GM12874 (cell line): ENCODE measurements at regions not wholly inside any gene's neighbourhood (a gene's known extent, or its start where the extent isn't known, plus 50 kb on each side); places are given as distances from the start of the nearest gene placed in this dataset.

Experiments used
- TF ChIP-seq, protein P1 (sequence below): IDR thresholded peaks from 2 replicates; pipeline ENCODE4 v1.5.1; 2011; ENCODE audit warnings: low read depth, mild to moderate bottlenecking, control low read depth, low read length, moderate library complexity; ENCODE audit not compliant: insufficient read depth

DNA sequence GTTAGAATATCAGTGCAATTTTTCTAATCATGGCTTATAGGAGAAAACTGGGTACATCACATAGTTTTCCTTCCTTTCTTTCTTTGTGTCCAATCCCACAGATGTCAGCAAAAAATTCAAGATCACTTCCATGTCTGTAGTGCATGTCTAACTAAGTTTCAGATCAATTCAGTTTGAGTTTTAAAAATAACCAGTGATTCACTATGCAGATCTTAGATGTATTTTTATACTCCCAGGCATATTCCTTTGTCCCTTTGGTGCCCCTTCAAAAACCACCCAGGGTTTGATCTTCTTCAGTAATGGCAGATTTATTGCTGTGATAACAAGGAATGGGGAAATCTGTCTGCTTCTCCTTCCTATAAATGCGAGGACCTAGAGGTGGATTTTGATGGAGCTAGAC lies 915.6 kb downstream of the METTL15 start:
- TF ChIP-seq, protein P1, sequence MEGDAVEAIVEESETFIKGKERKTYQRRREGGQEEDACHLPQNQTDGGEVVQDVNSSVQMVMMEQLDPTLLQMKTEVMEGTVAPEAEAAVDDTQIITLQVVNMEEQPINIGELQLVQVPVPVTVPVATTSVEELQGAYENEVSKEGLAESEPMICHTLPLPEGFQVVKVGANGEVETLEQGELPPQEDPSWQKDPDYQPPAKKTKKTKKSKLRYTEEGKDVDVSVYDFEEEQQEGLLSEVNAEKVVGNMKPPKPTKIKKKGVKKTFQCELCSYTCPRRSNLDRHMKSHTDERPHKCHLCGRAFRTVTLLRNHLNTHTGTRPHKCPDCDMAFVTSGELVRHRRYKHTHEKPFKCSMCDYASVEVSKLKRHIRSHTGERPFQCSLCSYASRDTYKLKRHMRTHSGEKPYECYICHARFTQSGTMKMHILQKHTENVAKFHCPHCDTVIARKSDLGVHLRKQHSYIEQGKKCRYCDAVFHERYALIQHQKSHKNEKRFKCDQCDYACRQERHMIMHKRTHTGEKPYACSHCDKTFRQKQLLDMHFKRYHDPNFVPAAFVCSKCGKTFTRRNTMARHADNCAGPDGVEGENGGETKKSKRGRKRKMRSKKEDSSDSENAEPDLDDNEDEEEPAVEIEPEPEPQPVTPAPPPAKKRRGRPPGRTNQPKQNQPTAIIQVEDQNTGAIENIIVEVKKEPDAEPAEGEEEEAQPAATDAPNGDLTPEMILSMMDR = no peak

DNA sequence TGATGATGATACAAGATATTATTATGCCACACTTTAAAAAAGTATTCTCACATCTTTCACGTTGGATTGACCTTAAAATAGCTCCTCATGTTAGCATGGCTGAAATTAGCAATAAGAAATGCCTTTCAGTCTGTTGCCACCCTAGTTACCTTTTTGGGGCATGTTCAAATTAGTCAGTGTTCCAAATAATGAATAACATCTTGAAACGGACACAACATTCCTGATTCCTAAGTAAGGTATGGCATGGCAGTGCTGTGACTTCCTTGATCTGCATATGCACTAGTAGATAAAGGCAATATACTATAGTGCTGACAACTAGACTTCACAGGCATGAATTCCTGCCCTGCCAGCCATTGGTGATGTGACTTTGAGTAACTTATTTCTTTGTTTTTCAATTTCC lies 914.5 kb downstream of the METTL15 start:
- TF ChIP-seq, protein P1 = no peak

DNA sequence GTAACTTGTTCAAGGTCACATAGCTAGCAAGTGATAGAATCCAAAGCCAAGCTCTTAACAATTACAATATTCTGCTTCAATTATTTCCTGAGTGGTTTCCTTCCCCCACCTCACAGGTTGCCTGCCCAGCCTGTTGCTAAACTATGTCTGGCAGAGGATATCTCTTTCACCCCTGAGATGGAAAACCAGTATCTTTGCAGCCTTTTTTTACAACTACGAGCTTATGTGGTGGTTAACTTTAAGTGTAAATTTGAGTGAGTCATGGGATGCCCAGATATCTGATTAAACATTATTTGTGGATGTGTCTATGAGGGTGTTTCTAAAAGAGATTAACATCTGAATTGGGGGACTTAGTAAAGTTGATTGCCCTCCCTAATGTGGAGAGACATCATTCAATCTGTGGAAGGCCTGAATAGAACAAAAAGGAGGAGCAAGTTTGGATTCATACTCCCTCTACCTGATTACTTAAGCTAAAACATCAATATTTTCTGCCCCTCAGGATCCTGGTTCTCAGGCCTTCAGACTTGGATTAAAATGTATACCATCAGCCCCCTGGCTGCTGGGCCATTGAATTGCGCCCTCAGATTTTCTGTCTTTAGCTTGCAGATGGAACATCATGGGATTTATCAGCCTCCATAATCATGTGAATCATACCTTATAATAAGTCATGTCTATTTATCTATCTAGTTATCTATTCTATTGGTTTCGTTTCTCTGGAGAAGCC lies 911.9 kb downstream of the METTL15 start:
- TF ChIP-seq, protein P1 = 0 out of 2 replicates have a peak, but pooled peaks have one; percentile 11

DNA sequence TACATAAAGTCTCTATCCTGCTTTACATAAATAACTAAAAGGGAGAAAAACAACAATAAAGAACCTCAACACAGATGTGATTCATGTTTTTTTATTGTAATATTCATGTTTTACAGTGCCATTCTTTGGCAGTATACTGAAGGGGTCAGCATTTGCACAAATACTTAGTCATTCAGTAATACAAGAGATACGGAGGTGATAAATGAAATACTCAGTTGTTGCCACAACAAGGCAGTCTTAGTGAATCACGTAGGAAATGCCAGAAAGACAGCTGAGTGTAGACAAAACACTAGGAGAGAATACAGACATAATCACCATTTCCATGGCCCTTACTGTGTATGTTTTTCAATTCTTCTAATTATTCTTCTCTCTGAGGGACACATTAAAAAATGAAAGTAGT lies 910.4 kb downstream of the METTL15 start:
- TF ChIP-seq, protein P1 = no peak

DNA sequence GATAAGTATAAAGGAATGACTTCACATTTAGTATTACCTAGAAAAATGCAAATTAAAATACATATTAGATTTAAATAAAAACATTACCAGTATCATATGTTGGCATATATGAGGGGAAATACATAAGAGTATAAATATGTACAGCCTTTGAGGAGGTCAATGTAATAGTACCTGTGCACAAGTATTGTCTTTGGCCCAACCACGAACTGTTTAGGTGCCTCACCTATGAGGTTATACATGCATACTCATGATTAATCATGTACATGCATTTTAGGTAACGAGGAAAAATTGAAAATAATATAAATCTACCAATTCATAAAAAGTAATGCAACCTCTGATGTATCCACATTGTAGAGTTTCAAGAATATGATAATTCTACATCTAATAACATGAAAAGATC lies 909.8 kb downstream of the METTL15 start:
- TF ChIP-seq, protein P1 = no peak

DNA sequence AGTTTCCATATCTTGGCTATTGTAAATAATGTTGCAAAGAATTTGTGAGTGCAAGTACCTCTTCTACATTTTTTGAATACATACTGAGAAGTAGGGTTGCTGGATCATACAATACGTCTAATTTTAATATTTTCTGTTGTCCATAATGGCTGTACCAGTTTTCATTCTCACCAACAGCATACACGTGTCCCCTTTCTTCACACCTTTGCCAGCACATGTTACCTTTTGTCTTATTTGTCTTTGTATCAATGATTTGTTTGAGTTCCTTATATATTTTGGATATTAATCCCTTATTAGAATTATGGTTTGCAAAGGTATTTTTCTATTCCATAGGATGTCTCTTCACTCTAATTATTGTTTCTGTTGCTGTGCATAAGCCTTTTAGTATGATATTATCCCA lies 904.3 kb downstream of the METTL15 start:
- TF ChIP-seq, protein P1 = no peak

DNA sequence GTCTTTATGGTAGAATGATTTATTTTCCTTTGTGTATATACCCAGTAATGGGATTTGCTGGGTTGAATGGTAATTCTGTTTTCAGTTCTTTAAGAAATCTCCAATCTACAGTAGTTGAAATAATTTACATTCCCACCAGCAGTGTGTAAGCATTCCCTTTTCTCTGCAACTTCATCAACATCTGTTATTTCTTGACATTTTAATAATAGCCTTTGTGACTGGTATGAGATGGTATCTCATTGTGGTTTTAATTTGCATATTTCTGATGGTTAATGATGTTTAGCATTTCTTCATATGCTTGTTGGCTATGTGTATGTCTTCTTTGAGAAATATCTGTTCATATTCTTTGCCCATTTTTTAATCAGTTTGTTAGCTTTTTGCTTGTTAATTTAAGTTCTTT lies 901.2 kb downstream of the METTL15 start:
- TF ChIP-seq, protein P1 = no peak
